ENCODE measurements at regions not wholly inside any gene's neighbourhood (a gene's known extent, or its start where the extent isn't known, plus 50 kb on each side); places are given as distances from the start of the nearest gene placed in this dataset.

DNA sequence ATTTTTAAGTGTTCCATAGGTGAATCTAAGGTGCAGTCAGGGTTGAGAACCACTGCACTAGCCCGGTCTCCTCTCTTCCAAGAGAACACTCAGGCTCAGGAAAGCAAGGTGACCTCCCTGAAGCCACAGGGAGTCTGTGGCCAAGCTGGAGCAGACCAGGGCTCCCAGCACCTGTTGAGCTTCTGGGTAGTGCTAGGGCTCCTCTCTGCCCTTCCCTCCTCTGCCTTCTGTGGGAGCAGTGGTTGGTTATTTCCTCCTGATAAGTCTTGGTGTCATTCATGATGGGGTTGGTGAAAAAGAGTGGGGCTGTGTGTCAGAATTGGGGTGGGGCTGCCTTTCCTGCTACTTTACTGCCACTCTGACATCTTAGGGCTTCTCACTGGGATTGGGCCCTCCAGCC lies 163.1 kb upstream of the UMPS start:
- Mint-ChIP-seq H3K27me3 (ENCODE audit: insufficient read depth, unreplicated experiment) (no peaks in the 10 kb centered on the region), H3K36me3 (ENCODE audit: insufficient read depth, unreplicated experiment) (peaks cover 5% of the 10 kb centered on the region), H3K9me3 (ENCODE audit: unreplicated experiment) (no peaks in the 10 kb centered on the region), H3K27ac (ENCODE audit: unreplicated experiment) (no peak overlapping the region), H3K4me3 (ENCODE audit: unreplicated experiment) (no peak overlapping the region), H3K4me1 (ENCODE audit: low read depth, unreplicated experiment) (peaks cover 15% of the 10 kb centered on the region)
- intact Hi-C loops (cut with micrococcal nuclease; ENCODE audit: unreplicated experiment) = loop anchor here (5.0 to 10.0 kb wide), 2 partner anchors 178 to 195 kb away; no protein-coding TSS in a partner anchor
- TF ChIP-seq, protein P1, sequence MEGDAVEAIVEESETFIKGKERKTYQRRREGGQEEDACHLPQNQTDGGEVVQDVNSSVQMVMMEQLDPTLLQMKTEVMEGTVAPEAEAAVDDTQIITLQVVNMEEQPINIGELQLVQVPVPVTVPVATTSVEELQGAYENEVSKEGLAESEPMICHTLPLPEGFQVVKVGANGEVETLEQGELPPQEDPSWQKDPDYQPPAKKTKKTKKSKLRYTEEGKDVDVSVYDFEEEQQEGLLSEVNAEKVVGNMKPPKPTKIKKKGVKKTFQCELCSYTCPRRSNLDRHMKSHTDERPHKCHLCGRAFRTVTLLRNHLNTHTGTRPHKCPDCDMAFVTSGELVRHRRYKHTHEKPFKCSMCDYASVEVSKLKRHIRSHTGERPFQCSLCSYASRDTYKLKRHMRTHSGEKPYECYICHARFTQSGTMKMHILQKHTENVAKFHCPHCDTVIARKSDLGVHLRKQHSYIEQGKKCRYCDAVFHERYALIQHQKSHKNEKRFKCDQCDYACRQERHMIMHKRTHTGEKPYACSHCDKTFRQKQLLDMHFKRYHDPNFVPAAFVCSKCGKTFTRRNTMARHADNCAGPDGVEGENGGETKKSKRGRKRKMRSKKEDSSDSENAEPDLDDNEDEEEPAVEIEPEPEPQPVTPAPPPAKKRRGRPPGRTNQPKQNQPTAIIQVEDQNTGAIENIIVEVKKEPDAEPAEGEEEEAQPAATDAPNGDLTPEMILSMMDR (IDR thresholded peaks at IDR 0.05; ENCODE audit: insufficient read depth in 1 of 2, low read depth in 1 of 2, low read length in 1 of 2, severe bottlenecking in 1 of 2, unreplicated experiment in 1 of 2) = no peak
- CTCF ChIA-PET = no interaction called here
- POLR2A ChIA-PET = no interaction called here
- no peak for DNase-seq
- no peaks in the 10 kb centered on the region for H3K9me3 ChIP-seq
- no peaks in the 10 kb centered on the region for H3K27me3 ChIP-seq (replicated peaks; ENCODE audit: control insufficient read depth, insufficient read depth, low read length)
- H3K4me1 ChIP-seq = peaks cover 13% of the 10 kb centered on the region
- no peaks in the 10 kb centered on the region for H3K36me3 ChIP-seq (ENCODE audit: control insufficient read depth, insufficient read depth, low read length)
- BruUV-seq (replicated peaks) = no TSS peak
- H3K4me3 ChIP-seq (ENCODE audit: low read depth, low read length) = no peak overlapping the region

DNA sequence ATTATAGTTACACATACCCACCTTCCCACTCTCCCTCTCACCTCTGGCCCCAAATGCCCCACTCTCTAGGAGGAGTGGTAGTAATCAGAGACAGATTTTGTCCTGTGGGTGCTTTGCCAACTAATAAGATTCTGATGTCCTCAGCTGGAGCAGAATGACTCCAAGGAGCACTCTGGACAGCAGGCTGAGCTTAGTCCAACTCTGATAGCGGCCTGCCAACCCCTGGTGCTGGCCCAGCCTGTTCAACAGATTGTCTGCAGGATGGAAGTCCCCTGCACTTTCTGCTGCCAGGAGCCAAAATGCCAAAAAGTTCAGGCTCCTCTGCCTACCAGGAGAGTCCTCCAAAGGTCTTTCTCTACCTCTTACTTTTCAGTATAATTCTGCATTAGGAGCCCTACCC lies 160.5 kb upstream of the UMPS start:
- no peak for DNase-seq
- BruUV-seq (replicated peaks) = no TSS peak
- POLR2A ChIA-PET = no interaction called here

DNA sequence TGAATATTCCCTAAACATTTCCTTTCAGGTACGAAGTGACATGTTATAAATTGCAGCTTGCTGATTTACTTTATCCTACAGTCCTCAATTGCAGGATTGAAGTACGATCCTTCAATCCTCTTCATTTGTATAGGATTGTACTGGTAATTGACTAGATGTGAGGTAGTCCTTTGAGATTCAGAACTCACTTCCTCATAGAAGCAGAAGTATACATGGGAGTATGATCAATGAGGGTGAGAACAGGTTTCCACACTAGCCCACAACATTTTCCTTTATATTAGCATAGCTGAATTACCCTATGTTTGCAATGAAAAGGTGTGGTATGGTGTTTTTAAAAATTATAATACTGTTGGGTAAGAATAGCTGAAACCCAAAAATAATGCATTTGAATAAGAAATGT lies 160.0 kb upstream of the UMPS start:
- no peaks in the 10 kb centered on the region for H3K9me3 ChIP-seq
- no peak for DNase-seq
- H3K36me3 ChIP-seq (ENCODE audit: control insufficient read depth, insufficient read depth, low read length) = no peaks in the 10 kb centered on the region
- Mint-ChIP-seq H3K36me3 (ENCODE audit: insufficient read depth, unreplicated experiment) (peaks cover under 1% of the 10 kb centered on the region), H3K27me3 (ENCODE audit: insufficient read depth, unreplicated experiment) (no peaks in the 10 kb centered on the region), H3K4me3 (ENCODE audit: unreplicated experiment) (no peak overlapping the region), H3K9me3 (ENCODE audit: unreplicated experiment) (no peaks in the 10 kb centered on the region), H3K4me1 (ENCODE audit: low read depth, unreplicated experiment) (peaks cover 10% of the 10 kb centered on the region), H3K27ac (ENCODE audit: unreplicated experiment) (no peak overlapping the region)
- TF ChIP-seq, protein P1 (IDR thresholded peaks at IDR 0.05; ENCODE audit: insufficient read depth in 1 of 2, low read depth in 1 of 2, low read length in 1 of 2, severe bottlenecking in 1 of 2, unreplicated experiment in 1 of 2) = no peak
- no peaks in the 10 kb centered on the region for H3K27me3 ChIP-seq (replicated peaks; ENCODE audit: control insufficient read depth, insufficient read depth, low read length)
- H3K4me1 ChIP-seq = peaks cover 6% of the 10 kb centered on the region
- no TSS peak for BruUV-seq (replicated peaks)
- H3K4me3 ChIP-seq (ENCODE audit: low read depth, low read length) = no peak overlapping the region
- POLR2A ChIA-PET = no interaction called here
- intact Hi-C loops (cut with micrococcal nuclease; ENCODE audit: unreplicated experiment) = no loop called here
- CTCF ChIA-PET = interaction anchor here (0.6 to 1.0 kb wide), 2 partner anchors 14 to 119 kb away, joined by 3 read pairs; no protein-coding TSS in a partner anchor

More for the DNA sequence above, 160.5 kb upstream of the UMPS start:
- no peak overlapping the region for H3K27ac Mint-ChIP-seq (ENCODE audit: unreplicated experiment)
- Histone ChIP-seq H3K27me3 (replicated peaks; ENCODE audit: control insufficient read depth, insufficient read depth, low read length) (no peaks in the 10 kb centered on the region), H3K9me3 (no peaks in the 10 kb centered on the region), H3K4me1 (peaks cover 11% of the 10 kb centered on the region), H3K4me3 (ENCODE audit: low read depth, low read length) (no peak overlapping the region), H3K36me3 (ENCODE audit: control insufficient read depth, insufficient read depth, low read length) (no peaks in the 10 kb centered on the region)
- CTCF ChIA-PET = interaction anchor here (0.6 kb wide), 1 partner anchor 15 kb away, joined by 3 read pairs; no protein-coding TSS in a partner anchor
- H3K4me3 Mint-ChIP-seq (ENCODE audit: unreplicated experiment) = no peak overlapping the region
- H3K9me3 Mint-ChIP-seq (ENCODE audit: unreplicated experiment) = no peaks in the 10 kb centered on the region
- TF ChIP-seq, protein P1 (IDR thresholded peaks at IDR 0.05; ENCODE audit: insufficient read depth in 1 of 2, low read depth in 1 of 2, low read length in 1 of 2, severe bottlenecking in 1 of 2, unreplicated experiment in 1 of 2) = no peak
- peaks cover 5% of the 10 kb centered on the region for H3K36me3 Mint-ChIP-seq (ENCODE audit: insufficient read depth, unreplicated experiment)
- intact Hi-C loops (cut with micrococcal nuclease; ENCODE audit: unreplicated experiment) = loop anchor here (5.0 to 10.0 kb wide), 2 partner anchors 175 to 193 kb away; no protein-coding TSS in a partner anchor
- H3K4me1 Mint-ChIP-seq (ENCODE audit: low read depth, unreplicated experiment) = peaks cover 12% of the 10 kb centered on the region
- H3K27me3 Mint-ChIP-seq (ENCODE audit: insufficient read depth, unreplicated experiment) = no peaks in the 10 kb centered on the region
